ENCODE measurements at regions not wholly inside any gene's neighbourhood (a gene's known extent, or its start where the extent isn't known, plus 50 kb on each side); places are given as distances from the start of the nearest gene placed in this dataset.

- Histone ChIP-seq H4K8ac (ENCODE audit: low read depth in 2 of 2, low read length in 2 of 2) (no peak overlapping the region), H3K23ac (ENCODE audit: low read depth, low read length) (no peak overlapping the region), H2AK5ac (ENCODE audit: low read depth, low read length) (no peak overlapping the region), H2BK120ac (ENCODE audit: low read depth, low read length) (no peak overlapping the region), H4K91ac (ENCODE audit: insufficient read depth, low read depth, low read length) (no peak overlapping the region), H3K4ac (ENCODE audit: low read depth, low read length) (no peak overlapping the region), H2AFZ (replicated peaks; ENCODE audit: low read length, poor library complexity) (no peak overlapping the region), H3K27me3 (ENCODE audit: control insufficient read depth, insufficient read depth, low read length) (no peaks in the 10 kb centered on the region), H3K56ac (ENCODE audit: extremely low read depth, insufficient read depth, low read length) (no peak overlapping the region), H3K27ac (ENCODE audit: insufficient read depth, low read length) (no peak overlapping the region), H3K14ac (replicated peaks; ENCODE audit: low read depth, low read length) (no peak overlapping the region), H3K36me3 (ENCODE audit: control insufficient read depth, insufficient read depth, low read length) (no peaks in the 10 kb centered on the region), H3K4me2 (ENCODE audit: low read depth, low read length) (no peak overlapping the region), H3K79me1 (ENCODE audit: low read depth in 1 of 2, low read length in 2 of 2) (no peaks in the 10 kb centered on the region), H3K9me3 (ENCODE audit: control insufficient read depth, insufficient read depth, low read length) (no peaks in the 10 kb centered on the region), H3K18ac (ENCODE audit: low read depth, low read length) (no peak overlapping the region), H4K5ac (ENCODE audit: low read depth, low read length) (no peak overlapping the region), H2BK20ac (ENCODE audit: low read depth, low read length) (no peak overlapping the region), H2BK15ac (ENCODE audit: low read depth, low read length) (no peak overlapping the region), H2AK9ac (replicated peaks; ENCODE audit: low read depth, low read length, poor library complexity) (no peak overlapping the region), H4K20me1 (ENCODE audit: insufficient read depth, low read length) (no peaks in the 10 kb centered on the region), H3K4me1 (ENCODE audit: control insufficient read depth, insufficient read depth, low read length) (no peaks in the 10 kb centered on the region), H3K9ac (ENCODE audit: low read depth, low read length) (no peak overlapping the region), H3K4me3 (ENCODE audit: insufficient read depth, low read depth, low read length) (no peak overlapping the region), H2BK5ac (ENCODE audit: low read depth, low read length, poor library complexity, severe bottlenecking) (no peak overlapping the region), H3K9me1 (ENCODE audit: insufficient read depth, low read length) (no peaks in the 10 kb centered on the region)
- dilution Hi-C loops (cut with HindIII; ENCODE audit: low sequenced_read_pairs, unreplicated experiment) (no loop called here), in situ Hi-C loops (cut with MboI; ENCODE audit: low sequenced_read_pairs) (no loop called here), intact Hi-C loops (cut with micrococcal nuclease) (no loop called here)
- no peak for DNase-seq
- BruUV-seq (replicated peaks): no TSS peak
- no CpG with 5 or more reads among the region's 2 CpGs for WGBS, 2 experiments (ENCODE audit: extremely low coverage in 2 of 2, insufficient read length in 1 of 2)
- ChIA-PET POLR2A (ENCODE audit: unreplicated experiment) (interaction anchor here (0.6 kb wide), 1 partner anchor 628 kb away, joined by 3 read pairs; no protein-coding TSS in a partner anchor), CTCF (interaction anchor here (0.7 to 1.5 kb wide), 2 partner anchors 16 to 17 kb away, joined by 3 to 4 read pairs; no protein-coding TSS in a partner anchor)
- no peak for ATAC-seq (ENCODE audit: low read depth)
- TF ChIP-seq, protein P1, sequence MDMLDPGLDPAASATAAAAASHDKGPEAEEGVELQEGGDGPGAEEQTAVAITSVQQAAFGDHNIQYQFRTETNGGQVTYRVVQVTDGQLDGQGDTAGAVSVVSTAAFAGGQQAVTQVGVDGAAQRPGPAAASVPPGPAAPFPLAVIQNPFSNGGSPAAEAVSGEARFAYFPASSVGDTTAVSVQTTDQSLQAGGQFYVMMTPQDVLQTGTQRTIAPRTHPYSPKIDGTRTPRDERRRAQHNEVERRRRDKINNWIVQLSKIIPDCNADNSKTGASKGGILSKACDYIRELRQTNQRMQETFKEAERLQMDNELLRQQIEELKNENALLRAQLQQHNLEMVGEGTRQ (IDR thresholded peaks at IDR 0.05; ENCODE audit: low read depth, low read length): no peak
- TF ChIP-seq RAD21 (IDR thresholded peaks at IDR 0.05; ENCODE audit: low read length) (no peak), NFE2L2 (IDR thresholded peaks at IDR 0.05; ENCODE audit: low read depth, low read length) (no peak), RFX5 (IDR thresholded peaks at IDR 0.05; ENCODE audit: low read depth, low read length) (no peak), BHLHE40 (IDR thresholded peaks at IDR 0.05; ENCODE audit: low read depth, low read length) (no peak), POLR2A (IDR thresholded peaks at IDR 0.05; ENCODE audit: low read depth, low read length) (no peak)
Observed at GRCh38 chr3:8255725-8256124, 245.9 kb upstream of the LMCD1 start.

All from IMR-90 (cell line).